NCI-H226 (cell line): ENCODE measurements at regions not wholly inside any gene's neighbourhood (a gene's known extent, or its start where the extent isn't known, plus 50 kb on each side); places are given as distances from the start of the nearest gene placed in this dataset.
"Not testable (repeated sequence)": the region's sequence is repeated elsewhere in the genome, so short reads cannot be mapped to it uniquely, and the experiment has no call there.

ENCODE experiments used
- DNase-seq: peaks from one replicate; pipeline ENCODE4 v3.0.0-alpha.2; 2015

DNA sequence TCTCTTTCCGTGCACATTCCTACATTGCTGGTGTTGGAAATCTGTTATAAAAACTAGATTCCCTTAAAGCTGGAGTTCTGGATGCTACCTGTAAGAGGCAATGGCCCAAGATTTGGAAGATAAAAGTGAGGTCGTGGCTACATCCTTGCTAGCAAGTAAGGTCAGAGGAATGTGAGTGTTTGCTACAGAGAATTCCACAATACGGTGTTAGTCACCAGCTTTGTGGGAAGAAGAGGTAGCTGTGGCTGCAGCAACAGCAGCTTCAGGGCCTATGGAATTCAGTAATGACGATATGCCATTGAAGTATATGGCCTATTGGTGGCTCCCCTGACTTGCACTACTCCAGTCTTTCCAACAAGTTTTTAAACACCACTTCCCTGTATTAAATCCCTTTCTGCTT is 227.7 kb upstream of the TMEM260 start:
- no peak for DNase-seq

DNA sequence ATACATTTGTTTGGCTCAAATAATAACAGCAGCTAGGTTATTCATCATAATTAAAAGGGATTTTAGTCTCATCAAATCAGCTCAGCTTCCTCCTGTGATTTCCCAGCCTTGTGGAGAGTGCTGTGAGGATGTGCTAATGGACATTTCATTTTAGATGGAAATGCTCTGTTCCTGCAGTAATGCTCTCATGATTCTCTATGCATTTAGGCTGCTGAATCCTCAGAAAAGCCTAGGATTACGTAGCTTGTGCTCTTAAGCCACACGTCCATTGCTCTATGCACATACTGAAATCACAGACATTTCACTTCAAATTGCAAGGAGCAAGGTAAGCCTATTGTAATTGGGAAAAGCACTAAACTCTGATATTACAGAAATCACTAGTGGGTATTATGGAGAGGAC is 226.6 kb upstream of the TMEM260 start:
- DNase-seq: no peak

DNA sequence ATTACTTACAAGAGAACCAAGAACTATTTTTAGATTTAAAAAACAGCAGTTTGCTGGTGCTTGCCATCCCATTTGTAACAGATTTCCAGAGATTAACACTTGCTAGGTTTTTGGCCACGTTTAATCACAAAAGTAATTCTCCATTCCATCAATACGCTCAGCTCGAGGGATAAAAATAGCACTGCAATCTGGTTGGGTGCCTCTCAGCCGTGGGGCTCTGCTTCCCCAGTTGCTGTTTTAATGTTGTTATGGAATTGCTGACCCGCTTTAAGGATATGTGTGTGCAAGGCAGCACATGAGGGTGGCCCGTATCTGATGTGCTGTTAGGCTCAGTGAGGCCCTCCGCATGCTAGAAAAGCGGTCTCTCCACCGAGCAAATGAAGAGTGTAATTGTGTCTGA is 222.2 kb upstream of the TMEM260 start:
- no peak for DNase-seq

DNA sequence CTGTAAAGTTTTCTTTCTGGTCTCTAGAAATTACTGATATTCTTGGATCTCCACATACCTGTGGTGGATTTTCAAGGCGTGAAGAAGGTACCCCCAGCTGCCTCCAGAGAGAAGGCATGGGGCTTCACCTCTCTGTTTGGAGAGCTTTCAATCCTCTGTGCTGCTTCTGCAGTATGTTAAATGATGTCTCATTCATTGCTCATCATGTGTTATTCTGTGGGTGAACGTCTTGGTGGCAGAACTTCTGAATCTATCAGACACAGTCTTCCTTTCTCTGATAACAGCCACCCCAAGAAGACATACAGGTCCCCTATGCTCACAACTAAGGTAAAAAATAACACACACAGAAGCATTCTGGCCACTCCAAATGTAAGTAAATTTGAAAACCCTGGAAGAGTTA is 221.3 kb upstream of the TMEM260 start:
- DNase-seq: no peak

DNA sequence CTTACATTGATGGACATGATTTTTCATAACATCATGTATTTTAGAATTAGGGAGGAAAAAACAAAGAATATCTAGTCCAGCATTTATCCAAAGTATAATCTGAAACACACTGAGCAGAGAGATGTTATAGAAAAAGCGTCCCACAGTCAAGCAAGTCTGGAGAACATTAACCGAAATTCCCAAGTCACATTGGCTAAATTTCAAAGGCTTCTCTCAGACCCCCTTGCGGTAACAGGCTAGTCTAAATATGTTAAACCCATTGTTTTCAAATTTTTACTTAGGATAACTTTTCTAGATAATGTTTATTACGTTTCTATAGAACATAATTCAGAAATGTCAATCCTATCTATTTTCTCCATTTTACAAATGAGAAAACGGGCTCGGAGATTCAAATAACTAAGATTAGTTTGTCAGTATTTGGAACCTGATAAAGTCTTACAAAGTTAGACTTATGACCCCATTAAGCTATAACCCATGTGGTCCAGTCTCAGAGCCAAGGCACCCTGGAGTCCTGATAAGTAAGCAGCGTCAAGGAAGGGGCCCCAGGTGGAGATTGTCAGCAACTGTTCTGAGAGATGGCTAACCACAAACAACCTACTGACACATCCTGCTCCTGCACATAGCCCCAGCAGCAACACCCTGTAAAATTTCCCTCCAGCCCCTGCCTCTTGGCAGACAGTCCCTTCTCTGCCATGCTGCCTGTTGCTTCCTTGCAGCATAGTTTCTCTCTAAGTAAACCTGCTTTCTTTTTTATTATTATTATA is 220.6 kb upstream of the TMEM260 start:
- no peak for DNase-seq

DNA sequence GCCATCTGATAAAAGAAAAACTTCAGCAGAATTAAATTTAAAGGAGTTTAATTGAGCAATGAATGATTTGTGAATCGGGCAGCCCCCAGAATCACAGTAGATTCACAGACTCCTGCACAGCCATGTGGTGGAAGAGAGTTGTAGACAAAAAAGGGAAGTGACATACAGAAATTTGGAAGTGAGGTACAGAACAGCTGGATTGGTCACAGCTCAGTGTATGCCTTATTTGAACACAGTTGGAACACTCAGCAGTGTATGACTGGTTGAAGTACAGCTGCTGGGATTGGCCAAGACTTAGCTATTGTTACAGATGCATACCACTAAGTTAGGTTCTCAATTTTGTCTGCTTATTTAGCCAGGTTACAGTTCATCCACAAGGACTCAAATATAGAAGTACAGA is 213.9 kb upstream of the TMEM260 start:
- not testable (repeated sequence) for DNase-seq

DNA sequence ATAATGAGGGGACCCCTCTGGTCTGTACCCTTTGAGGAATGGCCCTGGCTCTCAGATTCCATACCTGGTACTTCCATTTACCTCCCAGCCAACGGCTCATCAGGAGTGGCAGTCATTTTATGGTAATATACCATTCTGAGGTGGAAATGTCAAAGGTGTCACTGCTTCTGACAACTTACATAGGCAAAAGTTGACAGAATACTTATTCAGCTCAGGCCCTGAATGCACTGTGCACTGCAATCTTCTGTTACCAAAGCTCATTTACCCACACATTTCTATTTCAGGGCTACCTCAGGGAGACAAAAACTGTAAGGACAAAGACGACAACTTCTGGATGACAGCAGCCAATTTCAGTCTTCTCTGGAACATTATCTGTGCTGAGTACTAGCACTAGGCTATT is 212.2 kb upstream of the TMEM260 start:
- DNase-seq: no peak

DNA sequence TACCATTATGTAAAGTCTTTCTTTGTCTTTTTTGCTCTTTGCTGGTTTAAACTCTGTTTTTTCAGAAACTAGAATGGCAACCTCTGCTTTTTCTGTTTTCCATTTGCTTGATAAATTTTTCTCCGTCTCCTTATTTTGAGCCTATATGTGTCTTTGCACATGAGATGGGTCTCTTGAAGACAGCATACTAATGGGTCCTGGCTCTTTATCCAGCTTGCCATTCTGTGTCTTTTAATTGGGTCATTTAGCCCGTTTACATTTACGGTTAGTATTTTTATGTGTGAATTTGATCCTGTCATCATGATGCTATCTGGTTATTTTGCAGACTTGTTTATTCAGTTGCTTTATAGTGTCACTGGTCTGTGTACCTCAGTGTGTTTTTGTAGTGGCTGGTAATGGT is 207.9 kb upstream of the TMEM260 start:
- DNase-seq: no peak

DNA sequence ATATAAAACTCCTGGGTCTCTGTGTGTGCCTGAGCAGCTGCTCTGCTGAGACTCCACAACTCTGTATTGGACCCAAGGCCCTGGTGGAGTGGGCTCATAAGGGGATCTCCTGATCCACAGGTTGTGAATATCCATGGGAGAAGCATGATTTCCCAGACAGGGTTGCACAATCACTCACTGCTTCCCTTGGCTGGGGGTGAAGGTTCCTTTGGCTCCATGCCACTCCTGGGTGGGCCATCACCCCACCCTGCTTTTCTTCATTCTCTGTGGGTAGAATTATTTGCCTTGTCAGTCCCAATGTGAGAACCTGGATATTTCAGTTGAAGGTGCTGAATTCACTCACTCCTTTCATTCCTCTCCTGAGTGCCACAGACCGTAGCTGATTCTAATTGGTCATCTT is 205.2 kb upstream of the TMEM260 start:
- no peak for DNase-seq

DNA sequence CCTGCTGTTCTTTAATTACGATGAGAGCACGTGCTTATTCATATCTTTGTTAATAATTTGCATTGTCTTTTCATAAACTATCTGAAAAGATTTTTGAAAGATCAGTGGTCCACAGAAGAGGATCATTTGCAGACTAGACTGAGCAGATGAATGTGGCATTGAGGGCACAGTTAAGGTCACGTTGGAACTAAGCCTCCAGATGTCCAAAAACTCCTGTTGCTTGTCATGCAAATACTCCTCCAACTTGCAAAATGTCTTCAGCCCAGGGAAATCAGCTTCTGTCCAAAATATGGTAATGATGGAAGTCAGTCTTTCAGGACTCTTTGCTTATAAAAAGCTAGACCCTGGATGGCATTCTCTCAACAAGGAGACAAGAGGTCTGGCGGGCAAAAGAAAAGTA is 201.6 kb upstream of the TMEM260 start:
- no peak for DNase-seq

DNA sequence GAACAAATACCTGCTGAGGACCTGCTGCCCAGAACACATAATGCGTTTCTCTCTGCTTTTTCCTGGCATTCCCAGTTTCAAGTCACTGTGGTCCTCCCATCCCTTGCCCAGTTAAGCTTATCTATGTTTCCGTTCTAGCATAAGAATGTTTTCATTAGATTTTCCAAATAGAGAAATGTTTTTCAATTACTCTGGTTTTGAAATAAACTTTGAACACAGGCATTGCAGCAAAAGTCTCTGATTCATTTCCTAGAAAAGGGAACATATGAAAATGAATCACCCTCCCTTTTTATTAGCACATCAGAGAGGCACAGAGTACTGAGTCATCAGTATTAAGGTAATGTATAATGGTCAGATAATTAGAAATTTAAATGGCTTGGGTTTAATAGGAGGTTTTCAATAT is 201.1 kb upstream of the TMEM260 start:
- peak; percentile 4 for DNase-seq

DNA sequence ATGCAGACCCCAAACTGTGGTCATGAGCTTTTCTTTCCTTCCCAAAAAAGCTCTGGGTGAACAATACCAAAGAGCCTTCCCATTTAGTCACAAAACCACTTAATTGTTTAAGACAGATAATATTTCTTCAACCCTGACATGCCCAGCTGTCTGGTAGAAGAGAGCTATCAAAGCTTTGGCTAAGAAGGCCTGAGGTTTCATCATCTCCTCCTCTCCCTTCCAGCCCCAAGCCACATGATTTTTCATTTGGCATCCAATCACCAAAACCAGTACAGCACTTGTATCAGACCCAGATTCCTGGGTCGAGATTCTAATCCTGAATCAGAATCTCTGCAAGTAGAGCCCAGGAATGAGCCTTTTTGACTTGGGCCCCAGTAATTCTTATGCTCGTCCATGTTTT is 199.6 kb upstream of the TMEM260 start:
- no peak for DNase-seq

DNA sequence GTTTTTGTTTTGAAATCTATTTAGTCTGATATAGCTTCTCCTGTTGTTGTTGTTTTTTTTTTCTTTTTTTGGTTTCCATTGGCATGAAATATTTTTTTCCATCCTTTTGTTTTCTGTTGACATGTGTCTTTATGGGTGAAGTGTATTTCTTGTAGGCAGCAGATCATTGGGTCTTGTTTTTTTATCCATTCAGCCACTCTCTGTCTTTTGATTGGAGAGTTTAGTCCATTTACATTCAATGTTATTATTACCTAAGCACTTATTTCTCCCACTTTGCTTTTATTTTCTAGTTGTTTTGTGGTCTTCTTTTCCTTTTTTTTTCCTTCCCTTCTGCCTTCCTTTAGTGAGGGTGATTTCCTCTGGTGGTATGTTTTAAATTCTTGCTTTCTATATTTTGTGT is 193.6 kb upstream of the TMEM260 start:
- DNase-seq: no peak

DNA sequence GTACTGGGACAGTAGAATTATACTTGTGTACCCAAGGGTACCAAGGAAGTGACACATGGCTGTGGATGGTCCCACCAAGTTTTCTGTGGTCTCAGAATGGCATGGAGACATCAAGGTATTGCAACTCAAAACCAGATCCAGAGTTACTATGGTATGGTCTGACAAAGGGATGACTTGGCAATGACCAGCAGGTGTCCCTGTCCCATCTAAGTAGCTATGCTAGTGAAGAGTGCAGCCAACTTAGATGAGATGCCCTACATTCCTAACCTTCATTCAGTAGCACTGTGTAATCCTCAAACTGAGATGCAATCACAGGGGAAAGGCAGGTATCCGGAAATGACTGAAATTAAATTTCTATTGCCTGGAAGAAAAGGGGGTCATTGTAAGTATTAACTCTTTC is 188.7 kb upstream of the TMEM260 start:
- no peak for DNase-seq

DNA sequence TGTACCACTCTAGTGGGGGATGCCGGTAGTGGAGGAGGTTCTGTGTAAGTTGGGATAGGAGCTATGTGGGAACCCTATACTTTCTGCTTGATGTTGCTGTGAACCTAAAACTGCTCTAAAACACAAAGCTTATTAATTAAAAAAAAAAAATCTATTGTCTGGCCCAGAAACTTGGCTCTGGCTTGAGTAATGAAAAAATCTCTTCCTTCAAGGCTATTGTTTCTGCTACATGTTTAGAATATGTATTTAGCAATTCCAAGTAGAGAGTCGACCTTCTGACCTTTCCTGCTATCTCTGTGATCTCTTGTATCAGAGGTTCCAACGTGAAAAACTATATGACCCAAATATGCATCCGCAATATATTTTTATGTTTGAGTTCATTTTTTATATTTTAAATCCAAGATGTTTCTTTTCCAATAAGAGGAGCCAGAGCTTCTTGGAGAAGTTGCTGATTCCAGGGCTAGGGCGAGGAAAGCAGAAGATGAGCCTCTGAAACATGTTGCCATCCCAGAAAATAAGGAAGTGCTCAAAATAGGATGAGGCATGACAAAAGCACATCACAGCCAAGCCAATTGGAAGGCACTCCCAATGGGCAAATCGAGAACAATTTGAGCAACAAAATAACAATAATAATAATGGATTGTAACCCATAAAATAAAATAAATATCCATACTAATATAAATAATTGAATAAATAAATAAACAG is 184.6 kb upstream of the TMEM260 start:
- DNase-seq: no peak

DNA sequence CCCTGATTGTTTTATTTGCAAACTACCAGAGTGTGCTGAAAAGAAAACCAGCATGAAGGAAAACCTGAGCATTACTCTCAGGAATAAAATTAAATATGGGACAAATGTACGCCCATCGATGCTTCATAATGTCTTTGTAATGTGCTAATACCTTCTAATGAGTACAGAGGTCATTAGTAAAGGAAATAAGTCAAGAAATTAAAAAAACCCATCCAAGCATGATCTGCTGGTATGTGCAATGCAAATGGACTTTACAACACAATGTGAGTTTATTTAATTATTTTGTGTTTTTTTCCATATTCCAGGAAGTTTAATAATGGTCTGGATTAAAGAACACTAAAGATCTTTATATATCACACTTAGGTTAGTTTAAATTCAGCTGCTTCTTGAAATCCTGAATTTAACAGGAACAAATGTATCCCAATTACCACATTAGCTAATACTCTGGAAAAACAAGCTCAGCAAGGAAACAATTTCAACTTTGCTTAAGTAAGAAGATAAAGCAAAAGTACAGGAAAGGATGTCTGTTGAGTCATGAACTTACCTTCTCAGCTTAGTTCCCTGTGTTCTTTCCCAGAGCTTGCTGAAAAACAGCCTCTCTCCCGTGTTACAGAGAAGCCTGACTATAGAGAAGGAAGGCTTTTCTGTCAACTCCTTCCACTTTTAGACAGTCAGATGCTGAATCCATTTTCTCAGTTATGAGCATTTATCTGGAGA is 179.3 kb upstream of the TMEM260 start:
- no peak for DNase-seq

DNA sequence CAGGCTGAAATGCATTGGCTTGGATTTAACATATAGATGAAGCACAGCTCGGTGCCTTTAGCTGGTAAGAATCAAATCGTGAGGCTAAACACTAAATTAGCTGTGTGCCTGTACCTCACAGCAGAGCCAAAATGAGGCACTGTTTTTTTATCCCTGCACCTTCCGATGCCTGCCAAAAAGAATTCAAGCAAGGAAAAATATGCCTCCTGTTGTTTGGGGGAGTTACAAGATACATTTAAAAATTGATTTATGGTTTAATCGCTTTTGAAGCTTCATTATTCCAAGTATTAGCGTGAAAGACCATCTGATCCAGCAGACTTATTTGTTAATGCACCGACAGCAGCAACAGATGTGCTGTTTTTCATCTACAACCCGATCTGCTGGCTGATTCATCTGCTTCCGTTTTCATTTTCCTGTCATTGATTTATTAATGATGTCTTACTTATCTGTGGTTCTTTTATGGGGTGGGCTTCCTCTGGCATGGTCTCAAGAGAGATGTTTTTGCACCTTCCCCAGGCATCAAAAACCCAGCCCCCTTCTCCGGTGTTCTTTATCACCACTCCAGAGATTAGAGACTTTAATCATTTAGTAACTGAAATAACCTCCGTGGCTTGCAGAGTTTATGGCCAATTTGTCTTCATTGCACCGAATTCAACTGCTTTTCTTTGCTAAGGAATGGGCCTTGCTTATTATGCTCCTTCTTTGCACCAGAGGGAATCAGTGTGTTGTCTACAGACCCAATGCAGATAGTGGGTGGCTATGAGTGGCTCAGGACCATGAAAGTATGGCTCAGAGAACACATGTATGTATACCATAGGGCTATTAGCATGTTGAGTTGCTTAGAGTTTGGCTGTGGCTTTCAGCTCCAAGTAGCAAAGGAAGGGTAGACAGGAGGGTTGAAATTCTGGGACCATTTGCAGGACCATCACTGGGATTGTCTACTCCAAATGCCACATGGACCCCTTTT is 166.8 kb upstream of the TMEM260 start:
- no peak for DNase-seq

DNA sequence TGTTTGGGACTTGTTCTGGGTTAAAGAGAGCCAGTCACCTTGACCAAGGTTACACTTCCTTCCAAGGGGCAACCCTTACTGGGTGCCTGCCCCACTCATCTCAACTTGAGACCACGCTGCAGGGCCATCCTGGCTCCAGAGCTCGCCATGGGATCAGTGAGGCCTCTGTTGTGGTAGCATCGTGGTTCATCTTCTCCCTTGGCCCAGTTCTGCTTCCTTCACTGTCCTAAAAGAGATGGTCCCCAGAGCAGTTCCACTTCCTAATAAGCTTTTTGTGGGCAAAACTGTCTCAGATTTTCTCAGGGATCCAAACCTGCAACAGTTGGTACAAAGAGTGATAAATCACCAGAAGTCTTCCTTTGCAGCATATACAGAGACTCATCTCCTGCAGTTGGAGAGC is 165.9 kb upstream of the TMEM260 start:
- DNase-seq: no peak

DNA sequence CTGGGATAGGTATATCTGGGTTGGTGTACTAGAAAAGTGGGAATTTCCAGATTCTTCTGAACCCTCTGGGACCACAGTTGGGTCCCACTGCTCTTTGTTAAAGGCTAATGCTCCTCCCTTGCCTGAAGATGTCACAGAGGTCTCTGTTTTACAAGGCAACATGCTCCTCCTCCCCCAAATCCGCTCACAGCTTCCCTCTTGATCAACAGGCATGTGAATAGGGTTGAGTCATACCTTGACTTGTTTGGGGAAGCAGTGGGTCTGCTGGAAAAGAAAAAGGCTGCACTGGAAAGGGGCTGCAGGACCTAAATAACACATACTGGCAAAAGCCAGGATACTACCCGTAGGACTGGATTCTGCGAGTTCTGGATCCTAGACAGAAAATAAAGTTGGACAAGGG is 165.4 kb upstream of the TMEM260 start:
- no peak for DNase-seq

DNA sequence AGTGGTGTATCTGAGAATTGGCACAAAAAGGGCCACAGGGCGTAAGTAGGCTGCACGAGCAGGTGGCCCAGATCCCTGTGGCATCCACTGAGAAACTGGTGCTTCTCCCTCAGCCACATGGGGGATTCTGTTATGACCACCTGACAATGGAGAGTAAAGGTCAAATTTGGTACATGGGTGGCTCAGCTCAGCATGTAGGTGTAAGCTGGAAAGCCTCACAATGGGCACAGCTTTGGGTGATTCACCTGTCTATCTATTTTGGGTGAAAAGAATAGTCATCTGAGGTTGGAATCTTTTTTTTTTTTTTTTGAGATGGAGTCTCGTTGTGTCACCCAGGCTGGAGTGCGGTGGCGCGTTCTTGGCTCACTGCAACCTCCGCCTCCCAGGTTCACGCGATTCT is 163.4 kb upstream of the TMEM260 start:
- no peak for DNase-seq

DNA sequence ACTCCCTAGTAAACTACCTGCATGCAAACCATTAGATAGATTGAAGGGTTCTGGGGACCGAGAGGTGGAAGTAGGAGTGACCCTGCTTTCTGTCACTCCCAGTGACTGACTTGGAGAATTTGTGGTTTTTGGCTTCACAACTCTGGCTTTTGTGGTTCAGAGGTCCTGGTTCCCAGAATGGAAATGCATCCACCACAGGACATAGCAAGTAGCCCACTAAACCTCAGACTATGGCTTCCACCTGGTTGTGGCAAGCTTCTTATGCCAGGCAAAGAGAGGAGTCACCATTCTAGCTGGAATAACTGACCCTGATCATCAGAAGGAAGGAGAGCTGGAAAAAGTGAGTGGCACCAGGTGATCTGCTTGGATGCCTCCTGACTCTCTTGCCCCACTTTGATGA is 162.4 kb upstream of the TMEM260 start:
- DNase-seq: no peak

DNA sequence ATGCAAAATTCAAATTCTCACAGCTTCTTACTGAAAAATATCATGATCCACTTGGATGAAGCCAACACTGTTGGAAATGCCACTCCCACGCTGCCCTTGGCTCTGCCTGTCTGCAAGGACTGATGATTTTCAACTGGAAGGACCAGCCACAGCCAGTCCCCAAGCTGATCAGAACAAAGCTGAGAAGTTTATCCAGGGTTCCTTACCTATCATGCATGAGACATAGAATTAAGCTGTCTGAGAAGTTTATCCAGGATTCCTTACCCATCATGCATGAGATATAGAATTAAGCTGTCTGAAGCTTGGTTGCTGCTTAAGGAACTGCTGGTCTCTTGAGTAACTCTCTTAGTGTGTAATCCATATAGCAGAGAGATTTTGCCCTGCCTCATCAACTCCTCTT is 159.8 kb upstream of the TMEM260 start:
- DNase-seq: no peak

DNA sequence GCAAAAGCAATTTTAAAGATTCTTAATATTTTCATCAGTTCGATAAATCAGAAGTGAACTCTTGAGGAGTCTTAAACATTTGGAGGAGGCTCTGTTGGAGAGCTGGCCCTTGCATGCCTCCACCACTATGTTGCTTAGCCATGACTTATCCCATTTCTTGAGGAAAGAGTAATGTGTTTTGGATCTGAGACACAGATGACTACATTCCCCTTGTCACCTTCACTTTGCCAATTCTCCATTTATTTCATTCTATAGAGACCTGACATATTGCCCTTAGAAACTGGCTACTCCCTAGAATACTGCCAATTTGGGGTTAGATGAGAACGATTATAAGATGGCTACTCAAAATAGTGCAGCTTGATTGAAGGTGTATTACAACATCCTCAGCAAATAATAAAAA is 157.4 kb upstream of the TMEM260 start:
- no peak for DNase-seq
